Occipital lobe (tissue), 1 donor: ENCODE measurements at regions not wholly inside any gene's neighbourhood (a gene's known extent, or its start where the extent isn't known, plus 50 kb on each side); places are given as distances from the start of the nearest gene placed in this dataset.
"Not testable (repeated sequence)": the region's sequence is repeated elsewhere in the genome, so short reads cannot be mapped to it uniquely, and the experiment has no call there.

Experiments used
- DNase-seq: peaks from one replicate; lab custom pipeline; 2025; lab: John Stamatoyannopoulos, UW

GRCh38 chr5:68657055-68657961 is 436.5 kb upstream of the SLC30A5 start:
- DNase-seq = no peak

GRCh38 chr5:68658810-68659372 is 434.9 kb upstream of the SLC30A5 start:
- DNase-seq = no peak

- DNase-seq = no peak
Observed at GRCh38 chr5:68659881-68660280, 433.9 kb upstream of the SLC30A5 start.

GRCh38 chr5:68661237-68661636 is 432.6 kb upstream of the SLC30A5 start:
- no peak for DNase-seq

- no peak for DNase-seq
Observed at GRCh38 chr5:68662804-68663307, 431.0 kb upstream of the SLC30A5 start.

- no peak for DNase-seq
Observed at GRCh38 chr5:68669864-68670575, 423.8 kb upstream of the SLC30A5 start.

GRCh38 chr5:68673106-68673822 is 420.6 kb upstream of the SLC30A5 start:
- no peak for DNase-seq

GRCh38 chr5:68673823-68674180 is 420.0 kb upstream of the SLC30A5 start:
- DNase-seq = no peak

- DNase-seq = no peak
Observed at GRCh38 chr5:68679041-68679440, 414.8 kb upstream of the SLC30A5 start.

GRCh38 chr5:68680366-68680765 is 413.4 kb upstream of the SLC30A5 start:
- no peak for DNase-seq

GRCh38 chr5:68681929-68682328 is 411.9 kb upstream of the SLC30A5 start:
- DNase-seq = no peak

GRCh38 chr5:68682400-68683160 is 411.2 kb upstream of the SLC30A5 start:
- DNase-seq = no peak

- DNase-seq = peak; percentile 22
Observed at GRCh38 chr5:68683632-68684036, 410.2 kb upstream of the SLC30A5 start.

- no peak for DNase-seq
Observed at GRCh38 chr5:68685863-68686262, 408.0 kb upstream of the SLC30A5 start.

- DNase-seq = no peak
Observed at GRCh38 chr5:68688547-68688946, 405.3 kb upstream of the SLC30A5 start.

GRCh38 chr5:68689010-68689409 is 404.8 kb upstream of the SLC30A5 start:
- DNase-seq = no peak

GRCh38 chr5:68691874-68692273 is 401.9 kb upstream of the SLC30A5 start:
- DNase-seq = not testable (repeated sequence)

- DNase-seq = no peak
Observed at GRCh38 chr5:68698025-68698940, 395.5 kb upstream of the SLC30A5 start.

GRCh38 chr5:68699966-68700365 is 393.8 kb upstream of the SLC30A5 start:
- no peak for DNase-seq

- DNase-seq = no peak
Observed at GRCh38 chr5:68707575-68707974, 386.2 kb upstream of the SLC30A5 start.
